ENCODE measurements at regions not wholly inside any gene's neighbourhood (a gene's known extent, or its start where the extent isn't known, plus 50 kb on each side); places are given as distances from the start of the nearest gene placed in this dataset.

DNA sequence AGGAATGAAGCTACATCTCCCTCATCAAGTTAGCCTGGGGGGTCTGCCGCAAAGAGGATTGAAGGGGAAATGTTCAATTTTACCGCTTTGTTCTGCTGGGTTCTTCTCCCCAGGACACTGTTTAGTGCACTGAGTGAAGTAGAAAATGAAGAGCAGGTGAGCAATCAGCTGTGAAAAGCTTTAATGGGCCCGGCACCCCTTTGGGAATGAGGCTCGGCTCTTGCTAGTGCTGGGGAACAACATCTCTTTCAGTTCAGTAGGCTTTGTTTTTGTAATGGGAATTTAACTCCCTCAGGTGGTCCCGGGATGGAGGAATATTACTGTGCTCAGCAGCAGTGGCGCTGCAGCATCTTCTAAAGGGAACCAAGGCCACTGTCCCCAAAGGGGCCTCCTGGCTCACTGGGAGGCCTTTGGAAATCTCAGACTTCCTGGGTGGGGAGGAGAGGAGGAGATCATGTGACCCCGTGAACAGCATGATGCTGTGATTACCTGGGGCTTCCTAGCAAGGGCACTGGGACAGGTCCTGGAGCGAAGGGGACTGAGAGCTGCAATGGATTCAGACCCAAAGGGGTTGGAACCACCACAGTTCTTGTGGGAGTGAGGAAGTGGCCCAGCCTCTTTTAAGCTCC lies 85.2 kb upstream of the MAX start:
- no peak for DNase-seq

DNA sequence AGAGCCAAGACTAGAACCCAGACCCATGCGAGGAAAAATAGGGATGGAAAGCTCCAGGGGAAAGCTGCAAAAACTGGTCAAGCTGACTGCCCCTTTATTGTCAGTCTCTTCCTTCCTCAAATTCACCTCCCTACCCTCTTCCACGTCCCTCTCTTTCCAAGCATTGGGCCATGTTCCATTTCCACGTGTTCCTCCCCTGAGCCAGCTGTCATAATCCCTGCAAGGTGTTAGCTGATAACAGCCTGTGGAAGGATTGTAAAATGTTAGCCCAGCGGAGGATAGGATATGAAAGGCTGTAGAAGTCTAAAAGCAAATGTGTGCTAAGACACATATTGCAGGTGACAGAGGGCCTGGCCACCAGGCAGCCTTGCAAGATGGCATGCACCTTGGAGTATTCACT lies 88.0 kb upstream of the MAX start:
- DNase-seq, result no peak

DNA sequence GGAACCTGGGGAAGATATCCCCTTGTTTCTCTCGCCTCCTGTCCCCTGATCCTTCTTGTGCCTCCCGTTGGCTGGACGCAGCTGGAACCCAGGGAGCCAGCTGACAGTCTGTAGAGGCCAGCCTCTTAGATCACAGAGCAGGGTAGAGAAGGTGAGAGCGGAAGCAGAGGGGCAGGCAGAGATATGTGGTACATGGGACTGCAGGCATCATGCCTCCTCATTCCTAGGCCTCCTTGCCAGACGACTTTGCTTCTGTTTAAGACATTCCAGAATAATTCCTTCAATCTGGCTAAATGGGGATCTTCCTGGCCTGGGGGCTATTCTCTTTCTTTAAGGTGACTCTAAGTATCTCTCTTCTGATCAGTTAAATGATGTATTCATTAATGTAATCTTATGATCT lies 89.4 kb upstream of the MAX start:
- no peak for DNase-seq

DNA sequence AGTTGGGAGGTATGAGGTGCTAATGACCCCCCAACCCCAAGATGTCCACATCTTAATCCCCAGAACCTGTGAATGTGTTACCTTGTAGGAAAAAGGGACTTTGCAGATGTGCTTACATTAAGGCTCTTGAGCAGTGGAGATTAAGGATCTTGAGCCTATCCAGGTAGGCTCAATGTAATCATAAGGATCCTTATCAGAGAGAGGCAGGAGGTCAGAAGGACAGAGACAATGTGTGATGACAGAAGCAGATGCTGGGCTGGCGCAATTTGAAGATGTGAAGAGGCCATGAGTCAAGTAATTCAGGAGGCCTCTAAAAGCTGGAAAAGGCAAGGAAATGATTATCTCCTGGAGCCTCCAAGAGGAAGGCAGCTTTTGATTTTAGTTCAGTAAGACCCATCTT lies 90.4 kb upstream of the MAX start:
- no peak for DNase-seq

DNA sequence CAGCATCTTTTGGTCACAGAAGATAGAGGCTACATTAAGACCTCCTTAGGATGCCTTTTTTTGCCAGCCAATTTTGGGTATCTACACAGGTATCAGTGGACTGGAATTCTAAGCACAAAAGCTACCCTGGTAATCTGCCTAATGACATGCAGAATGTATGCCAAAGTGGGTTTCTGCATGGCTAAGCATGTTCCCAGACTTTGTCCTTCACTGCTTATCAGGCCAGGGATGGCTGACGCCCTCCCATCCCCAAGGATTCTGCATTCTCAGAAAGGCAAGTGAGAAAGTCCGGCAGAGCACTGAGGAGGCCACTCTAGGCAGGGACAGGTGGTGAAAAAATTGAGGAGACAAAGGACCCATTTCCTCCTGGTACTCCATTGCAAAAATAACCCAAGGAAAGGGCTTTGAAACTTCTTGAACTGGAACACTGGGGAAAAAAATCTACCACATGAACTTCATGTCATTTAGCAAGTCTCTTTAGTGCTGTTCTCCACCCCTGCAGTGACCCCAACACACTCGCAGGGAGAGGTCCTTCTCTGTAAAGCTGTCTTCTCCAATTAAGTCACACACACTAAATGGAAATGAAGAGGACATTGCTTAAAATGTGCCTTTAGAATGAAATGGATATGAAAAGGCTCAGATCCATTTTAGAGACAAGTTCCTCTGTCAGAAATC lies 91.7 kb upstream of the MAX start:
- no peak for DNase-seq

DNA sequence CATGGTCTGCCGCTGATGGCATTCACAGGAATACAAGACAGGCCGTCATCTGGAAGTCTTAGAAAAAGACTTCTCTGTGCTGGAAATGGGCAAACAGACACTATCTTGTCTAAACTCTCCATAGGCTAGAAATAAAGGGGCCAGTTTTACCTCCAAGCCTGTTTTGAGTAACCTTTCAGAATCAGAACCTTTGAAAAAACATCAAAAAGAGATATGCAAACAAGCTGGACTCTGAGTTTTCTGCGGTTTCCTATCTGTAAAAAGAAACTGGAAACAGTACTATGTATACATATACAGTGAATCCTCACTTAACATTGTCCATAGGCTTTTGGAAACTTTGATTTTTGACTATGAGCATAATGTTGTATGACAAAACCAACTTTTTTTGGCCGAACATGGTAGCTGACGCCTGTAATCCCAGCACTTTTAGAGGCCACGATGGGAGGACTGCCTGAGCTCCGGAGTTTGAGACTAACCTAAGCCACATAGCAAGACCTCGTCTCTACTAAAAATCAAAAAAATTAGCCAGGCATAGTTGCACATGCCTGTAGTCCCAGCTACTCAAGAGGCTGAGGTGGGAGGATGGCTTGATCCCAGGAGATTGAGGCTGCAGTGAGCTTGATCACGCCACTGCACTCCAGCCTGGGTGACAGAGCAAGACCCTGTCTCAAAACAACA lies 92.9 kb upstream of the MAX start:
- DNase-seq, result no peak

DNA sequence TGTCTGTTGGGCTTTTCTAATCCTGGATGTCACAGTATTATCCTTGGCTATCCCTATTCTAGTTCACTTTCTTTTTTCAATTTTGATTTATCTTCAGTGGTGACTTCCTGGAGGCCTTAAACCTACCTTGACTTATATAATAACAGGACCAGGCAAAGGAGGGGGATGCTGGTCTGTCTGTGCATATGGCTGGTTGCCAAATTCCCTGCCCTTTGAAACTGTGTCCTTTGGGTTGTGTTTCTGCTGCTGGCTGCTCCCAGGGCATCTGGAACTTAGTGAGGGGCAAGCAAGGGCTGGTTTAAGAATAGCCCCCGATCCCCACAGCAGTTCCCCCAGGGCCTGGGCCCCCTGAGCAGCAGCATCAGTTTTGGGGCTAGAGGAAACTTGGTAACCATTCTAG lies 96.0 kb upstream of the MAX start:
- no peak for DNase-seq

DNA sequence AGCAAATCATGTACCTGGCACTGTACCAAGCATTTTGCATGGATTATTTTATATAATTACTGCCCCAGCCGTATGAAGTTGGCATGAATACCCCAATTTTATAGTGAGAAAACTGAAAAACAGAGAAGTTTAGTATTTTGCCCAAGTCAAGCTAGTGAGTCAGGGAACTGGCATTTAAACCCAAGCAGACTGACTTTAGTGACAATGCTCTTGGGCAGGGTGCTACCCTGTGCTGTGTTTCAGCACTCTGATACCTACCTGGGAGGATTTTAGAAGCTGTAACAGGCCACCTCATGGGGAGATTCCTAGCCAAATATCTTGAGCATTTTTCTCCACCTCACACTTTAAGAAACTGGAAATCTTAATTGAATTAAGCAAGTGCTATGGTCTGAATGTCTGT lies 98.1 kb upstream of the MAX start:
- no peak for DNase-seq

DNA sequence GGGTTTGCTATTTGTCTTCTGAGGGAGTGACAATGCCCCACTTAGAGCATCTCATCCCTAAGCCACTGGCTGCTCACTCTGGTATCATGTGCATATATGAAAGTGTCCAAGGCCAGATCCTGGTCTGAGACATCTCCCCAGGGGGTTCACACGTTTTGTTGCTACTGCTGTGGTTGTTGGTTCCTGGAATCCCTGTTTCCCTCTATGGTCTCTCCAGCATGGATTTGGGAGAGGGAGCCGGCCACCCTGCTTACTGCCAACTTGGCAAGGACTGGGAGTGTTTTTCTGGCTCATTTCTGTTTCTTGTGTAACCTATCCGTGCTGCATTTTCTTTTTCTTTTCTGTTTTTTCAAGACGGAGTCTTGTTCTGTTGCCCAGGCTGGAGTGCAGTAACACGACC lies 101.3 kb upstream of the MAX start:
- DNase-seq, result no peak

DNA sequence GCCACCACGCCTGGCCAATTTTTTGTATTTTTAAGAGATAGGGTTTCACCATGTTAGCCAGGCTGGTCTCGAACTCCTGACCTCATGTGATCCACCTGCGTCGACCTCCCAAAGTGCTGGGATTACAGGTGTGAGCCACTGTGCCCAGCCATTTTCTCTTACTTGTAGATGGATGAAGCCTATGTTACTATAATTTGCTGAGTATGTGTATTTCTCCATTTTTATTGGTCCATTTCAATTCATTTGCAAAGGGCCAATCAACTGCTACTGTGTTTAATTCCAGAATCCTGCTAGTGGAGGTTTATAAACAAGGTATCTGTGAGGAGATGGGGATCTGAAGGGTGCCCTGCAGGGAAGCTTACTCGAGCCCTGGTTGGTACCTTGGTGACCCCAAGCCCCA lies 101.7 kb upstream of the MAX start:
- DNase-seq, result no peak

DNA sequence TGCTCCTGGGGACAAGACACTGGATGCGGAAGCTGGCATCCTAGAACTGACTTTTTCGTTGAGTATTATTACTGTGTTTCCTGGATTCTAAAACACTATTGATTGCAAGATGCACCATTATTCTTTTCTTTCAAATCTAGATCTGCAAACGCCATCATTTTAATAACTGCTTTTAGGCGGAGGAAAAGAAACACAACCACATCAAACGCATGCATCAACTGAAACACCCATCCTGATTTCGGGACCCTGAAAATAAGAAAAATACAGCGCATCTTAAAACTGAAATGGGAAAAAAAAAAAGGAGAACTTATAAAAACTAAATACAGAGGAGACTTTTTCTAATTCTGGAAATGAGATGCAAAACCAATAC lies 103.7 kb upstream of the MAX start:
- DNase-seq, result no peak

DNA sequence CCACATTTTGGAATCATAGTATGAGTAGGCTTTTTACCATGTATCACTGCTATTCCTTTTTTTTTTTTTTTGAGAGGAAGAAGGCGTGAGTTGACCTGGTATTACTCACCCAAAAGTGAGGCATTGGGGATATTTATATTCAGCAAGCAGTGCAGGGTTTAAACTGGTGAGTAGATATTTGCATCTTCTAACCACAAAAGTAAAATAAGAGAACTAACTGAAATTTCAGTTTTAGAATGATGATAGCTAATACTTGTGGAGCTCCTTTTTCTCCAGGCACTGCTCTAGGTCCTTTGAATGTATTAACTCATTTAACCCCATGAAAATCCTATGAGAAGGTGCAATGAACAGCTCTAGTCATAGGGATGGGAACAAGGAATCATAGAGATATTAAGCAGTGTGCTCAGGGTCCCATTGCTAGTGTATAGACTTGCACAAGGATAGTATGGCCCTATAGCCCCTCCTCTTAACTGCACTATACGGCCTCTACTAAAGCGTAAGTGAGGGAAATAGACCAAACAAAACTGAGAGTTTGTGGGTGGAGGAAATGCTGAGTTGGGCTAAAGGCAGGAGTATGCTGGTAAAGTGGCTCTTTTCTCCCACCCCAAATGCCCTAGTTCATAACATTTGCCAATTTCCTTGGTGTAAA lies 104.3 kb upstream of the MAX start:
- no peak for DNase-seq

DNA sequence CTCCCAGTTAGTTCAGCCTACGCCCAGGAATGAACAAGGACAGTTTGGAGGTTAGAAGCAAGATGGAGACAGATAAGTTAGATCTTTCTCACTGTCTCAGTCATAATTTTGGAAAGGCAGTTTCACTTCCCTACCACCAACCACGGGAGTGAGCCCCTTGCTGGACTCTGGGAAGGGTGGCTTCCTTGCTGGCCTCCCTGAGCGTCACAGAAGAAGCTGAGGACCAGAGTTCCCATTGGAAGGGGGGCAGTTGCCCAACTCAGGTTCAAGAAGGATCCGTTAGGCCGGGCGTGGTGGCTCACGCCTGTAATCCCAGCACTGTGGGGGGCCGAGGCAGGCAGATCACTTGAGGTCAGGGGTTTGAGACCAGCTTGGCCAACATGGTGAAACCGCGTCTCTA lies 106.2 kb upstream of the MAX start:
- DNase-seq, result no peak

DNA sequence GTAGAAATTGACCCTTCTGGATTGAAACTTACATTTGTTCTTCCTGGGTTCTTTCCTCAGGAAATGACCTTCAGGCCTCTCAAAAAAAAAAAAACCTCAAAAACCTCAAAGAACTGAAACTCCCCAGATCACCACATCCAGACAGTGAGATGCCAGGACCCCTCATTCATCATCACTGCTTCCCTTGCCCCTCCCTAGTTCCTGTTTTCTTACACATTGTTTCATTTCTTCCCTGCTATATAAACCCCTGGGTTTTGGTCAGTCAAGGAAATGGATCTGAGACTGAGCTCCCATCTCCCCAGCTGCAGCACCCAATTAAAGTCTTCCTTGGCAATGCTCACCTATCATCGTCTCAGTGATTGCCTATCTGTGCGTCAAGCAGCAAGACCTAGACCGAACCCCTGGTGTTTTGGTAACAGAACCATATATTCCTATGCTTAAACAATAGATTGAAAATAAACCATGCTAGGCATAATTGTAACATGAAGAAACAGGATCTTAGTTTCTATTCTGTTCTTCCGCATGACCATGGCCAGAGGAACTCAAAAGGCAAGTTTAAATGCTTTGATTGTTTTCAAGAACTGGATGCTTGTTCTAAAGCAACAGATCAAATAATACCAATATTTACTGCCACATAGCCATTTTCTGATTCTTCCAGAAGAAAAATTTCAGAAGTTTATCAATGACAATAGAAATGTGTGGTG lies 108.0 kb upstream of the MAX start:
- no peak for DNase-seq

DNA sequence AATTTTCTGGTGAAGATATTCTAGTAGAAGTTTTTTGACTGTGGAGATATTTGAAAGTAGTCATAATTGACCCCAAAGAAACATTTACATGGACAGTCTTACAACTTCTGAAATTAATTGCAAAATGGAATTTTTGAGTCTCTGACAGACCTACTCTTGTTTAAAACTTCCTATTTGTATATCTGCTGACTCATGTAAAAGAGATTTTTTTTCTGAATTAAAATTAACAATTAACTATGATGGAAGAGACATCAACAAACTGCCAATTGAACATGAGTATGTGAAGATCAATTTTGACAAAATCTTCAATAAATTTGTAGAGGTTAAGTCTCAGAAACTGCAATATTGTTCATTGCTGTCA lies 108.5 kb upstream of the MAX start:
- DNase-seq, result no peak

DNA sequence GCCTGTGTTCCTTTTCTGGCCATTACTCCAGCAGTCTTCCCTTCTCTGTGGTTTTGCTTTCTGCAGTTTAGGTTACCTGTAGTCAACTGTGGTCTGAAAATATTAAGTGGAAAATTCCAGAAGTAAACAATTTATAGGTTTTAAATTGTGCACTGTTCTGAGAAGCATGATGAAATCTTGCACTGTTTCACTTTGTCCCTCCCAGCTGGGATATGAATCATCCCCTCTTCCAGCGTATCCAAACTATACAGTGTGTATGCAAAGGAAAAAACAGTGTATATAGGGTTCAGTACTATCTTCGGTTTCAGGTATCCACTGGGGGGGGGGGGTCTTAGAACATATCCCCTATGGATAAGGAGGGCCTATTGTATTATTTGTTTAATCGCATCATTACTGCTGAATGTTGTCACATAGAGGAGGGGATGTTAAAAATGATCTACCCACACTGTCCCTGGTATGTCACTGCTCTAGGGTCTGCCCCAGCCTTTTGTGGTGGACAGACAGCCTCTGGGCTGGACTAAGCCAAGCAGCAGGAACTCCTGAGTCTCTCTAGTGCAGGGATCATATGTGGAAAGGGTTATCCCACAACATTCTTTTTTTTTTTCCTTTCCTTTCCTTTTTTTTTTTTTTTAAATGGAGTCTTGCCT lies 109.1 kb upstream of the MAX start:
- no peak for DNase-seq

DNA sequence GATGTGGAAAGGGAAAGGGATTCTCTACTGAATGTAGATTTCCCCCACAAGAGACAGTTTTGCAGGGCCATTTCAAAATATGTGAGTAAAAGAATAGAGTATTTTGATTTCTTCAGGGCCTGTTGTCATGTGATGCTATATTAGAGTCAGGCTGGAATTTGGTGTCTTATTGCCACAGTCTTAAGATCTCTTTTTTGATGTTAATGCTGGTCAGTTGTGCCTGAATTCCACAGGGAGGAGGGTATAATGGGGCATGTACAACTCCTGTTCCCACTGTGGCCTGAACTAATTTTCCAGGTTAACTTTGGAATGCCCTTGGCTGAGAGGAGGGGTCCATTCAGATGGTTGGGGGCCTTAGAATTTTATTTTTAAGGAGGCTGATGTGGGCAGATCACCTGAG lies 111.0 kb upstream of the MAX start:
- no peak for DNase-seq

DNA sequence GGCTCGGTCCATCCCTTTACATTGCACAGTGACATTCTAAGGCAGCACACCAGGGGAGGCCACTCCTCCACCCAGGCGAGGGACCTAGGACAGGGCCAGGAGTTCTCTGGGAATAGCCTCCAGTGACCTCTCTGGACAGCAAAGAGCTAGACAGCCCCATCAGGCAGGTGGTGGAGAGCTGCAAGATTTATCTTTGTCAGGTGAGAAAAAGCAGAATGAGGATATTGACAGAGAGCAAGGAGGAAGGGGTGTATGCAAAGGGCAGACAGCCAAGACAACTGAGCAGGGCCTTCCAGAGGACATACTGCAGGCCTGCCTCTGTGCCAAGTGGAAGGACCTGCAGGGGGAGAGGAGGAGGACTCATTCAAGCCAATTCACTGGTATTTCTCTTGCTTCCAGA lies 112.4 kb upstream of the MAX start:
- DNase-seq, result no peak

DNA sequence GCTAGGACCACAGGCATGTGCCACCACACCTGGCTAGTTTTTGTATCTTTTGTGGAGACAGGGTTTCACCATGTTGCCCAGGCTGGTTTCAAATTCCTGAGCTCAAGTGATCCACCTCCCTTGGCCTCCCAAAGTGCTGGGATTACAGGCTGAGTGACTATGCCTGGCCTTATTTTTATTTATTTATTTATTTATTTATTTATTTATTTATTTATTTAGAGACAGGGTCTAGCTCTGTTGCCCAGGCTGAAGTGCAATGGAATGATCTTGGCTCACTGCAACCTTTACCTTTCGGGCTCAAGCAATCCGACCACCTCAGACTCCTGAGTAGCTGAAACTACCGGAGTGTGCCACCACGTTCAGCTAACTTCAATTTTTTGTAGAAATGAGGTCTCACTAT lies 117.0 kb upstream of the MAX start:
- no peak for DNase-seq

DNA sequence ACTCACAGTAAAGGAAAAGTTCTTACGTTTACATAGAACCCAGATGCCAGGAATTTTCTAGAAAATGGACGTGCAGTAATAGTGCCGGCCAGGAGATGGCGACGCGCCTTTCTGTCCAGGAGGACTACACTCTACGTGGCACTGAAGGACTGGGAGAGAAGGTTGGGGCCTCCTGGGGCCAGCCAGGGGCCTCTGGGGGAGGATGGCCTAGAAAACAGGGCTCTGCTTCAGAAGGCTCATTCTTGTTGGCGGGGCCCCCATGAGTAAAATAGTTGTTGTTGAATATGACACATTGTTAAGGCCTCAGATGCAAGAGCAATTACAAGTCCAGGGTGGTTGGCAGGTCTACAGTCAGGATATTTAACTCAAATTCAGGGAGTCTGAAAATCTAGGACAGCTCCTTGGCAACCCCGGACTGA lies 120.1 kb upstream of the MAX start:
- DNase-seq, result peak; percentile 61

DNA sequence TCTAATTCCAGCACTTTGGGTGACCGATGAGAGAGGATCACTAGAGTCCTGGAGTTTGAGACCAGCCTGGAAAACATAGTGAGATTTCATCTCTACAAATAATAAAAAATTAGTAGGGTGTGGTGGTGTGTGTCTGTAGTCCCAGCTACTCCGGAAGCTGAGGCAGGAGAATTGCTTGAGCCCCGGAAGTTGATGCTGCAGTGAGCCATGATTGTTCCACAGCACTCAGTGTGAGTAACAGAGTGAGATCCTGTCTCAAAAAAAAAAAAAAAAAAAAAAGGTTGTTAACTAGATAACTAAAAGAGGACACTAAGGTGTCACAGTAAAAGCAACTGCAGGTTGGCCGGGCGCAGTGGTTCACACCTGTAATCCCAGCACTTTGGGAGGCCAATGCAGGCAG lies 121.3 kb upstream of the MAX start:
- DNase-seq, result no peak

DNA sequence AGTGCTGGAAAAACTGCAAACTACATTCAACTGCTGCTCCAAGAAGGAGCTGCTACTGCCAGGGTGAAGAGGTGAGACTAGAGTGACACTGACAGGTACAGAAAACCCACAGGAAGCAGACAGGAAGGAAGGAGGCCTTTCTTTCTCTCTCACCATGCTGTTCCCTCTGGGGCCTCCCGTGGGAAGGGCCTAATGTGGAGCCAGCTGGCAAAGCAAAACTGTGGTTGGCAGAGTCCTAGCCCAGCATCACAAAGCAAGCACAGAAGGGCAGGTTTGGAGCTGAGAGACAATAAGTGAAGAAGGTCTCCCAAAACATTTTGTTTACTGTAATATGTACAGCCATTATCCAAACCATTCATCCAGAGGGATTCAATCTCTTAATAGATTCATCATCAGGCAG lies 122.5 kb upstream of the MAX start:
- DNase-seq, result no peak

Data from activated CD4-positive, CD25-positive, alpha-beta regulatory T cell treated with anti-CD3 and anti-CD28 coated beads, Interleukin-2, amount 50 U/mL, for 72 hours (primary cell).